Suprapubic skin (tissue), 4 donors: ENCODE measurements at regions not wholly inside any gene's neighbourhood (a gene's known extent, or its start where the extent isn't known, plus 50 kb on each side); places are given as distances from the start of the nearest gene placed in this dataset.

Source experiments
- EP300 ChIP-seq: sonication (generic); formaldehyde crosslinking; IDR thresholded peaks from one replicate; pipeline ENCODE4 v1.6.1; 2017; ENCODE audit warnings: antibody characterized with exemption
- POLR2A ChIP-seq, 2 donors: fragments of 450-650 bp; IDR thresholded peaks; one replicate each; pipeline ENCODE4 v1.6.1; 2017; ENCODE audit warnings: antibody characterized with exemption in 2 of 2, mild to moderate bottlenecking in 2 of 2, moderate library complexity in 2 of 2
- POLR2AphosphoS5 ChIP-seq, 3 donors: sonication (generic); formaldehyde crosslinking; IDR thresholded peaks; one replicate each; pipeline ENCODE4 v1.6.1; 2017; ENCODE audit warnings: antibody characterized with exemption in 3 of 3
- TF ChIP-seq, protein P1 (sequence below), 2 donors: fragments of 200-600 bp in 1 of 2; fragments of 450-650 bp in 1 of 2; sonication (generic) in 1 of 2; IDR thresholded peaks; one replicate each; pipeline ENCODE4 v1.5.1; 2016 to 2019; ENCODE audit warnings: antibody characterized with exemption in 2 of 2, mild to moderate bottlenecking in 1 of 2, moderate library complexity in 1 of 2

DNA sequence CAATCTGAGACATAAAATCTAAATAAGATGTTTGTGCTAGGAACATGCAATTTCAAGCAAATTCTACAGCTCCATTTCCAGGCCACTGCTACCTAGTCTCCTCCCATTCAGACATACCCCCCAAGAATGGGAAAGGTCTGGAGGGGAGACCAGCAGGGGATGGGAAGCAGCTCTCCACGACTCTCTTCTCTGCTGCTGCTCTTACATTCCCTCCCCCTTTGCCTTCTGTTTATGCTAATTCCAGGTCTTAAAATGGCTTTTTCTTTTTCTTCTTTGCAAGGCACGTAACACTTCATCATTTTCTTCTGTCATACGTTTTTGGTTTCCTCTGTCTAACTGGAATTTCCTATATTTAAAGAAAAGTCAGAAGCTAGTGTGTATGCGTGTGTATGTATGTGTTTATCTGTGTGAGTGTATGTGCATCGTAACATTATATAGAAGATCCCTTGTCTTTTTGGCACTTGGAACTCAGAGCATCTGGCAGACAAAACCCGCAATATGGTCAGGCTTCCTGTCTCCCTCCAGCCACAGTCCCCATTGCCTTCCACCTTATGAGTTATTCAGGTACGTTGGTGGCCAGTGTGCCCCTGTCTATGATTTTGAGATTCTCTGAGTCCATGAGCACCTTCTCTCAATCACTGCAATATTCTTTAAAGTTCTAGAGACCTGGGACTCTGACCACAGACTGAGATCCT is 493.7 kb downstream of the BTBD3 start:
- TF ChIP-seq, protein P1, sequence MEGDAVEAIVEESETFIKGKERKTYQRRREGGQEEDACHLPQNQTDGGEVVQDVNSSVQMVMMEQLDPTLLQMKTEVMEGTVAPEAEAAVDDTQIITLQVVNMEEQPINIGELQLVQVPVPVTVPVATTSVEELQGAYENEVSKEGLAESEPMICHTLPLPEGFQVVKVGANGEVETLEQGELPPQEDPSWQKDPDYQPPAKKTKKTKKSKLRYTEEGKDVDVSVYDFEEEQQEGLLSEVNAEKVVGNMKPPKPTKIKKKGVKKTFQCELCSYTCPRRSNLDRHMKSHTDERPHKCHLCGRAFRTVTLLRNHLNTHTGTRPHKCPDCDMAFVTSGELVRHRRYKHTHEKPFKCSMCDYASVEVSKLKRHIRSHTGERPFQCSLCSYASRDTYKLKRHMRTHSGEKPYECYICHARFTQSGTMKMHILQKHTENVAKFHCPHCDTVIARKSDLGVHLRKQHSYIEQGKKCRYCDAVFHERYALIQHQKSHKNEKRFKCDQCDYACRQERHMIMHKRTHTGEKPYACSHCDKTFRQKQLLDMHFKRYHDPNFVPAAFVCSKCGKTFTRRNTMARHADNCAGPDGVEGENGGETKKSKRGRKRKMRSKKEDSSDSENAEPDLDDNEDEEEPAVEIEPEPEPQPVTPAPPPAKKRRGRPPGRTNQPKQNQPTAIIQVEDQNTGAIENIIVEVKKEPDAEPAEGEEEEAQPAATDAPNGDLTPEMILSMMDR (IDR thresholded peaks at IDR 0.05), result no peak
- TF ChIP-seq EP300 (no peak), POLR2A (IDR thresholded peaks at IDR 0.05) (no peak), POLR2AphosphoS5 (IDR thresholded peaks at IDR 0.05) (no peak)
